HepG2 (cell line): ENCODE measurements at regions not wholly inside any gene's neighbourhood (a gene's known extent, or its start where the extent isn't known, plus 50 kb on each side); places are given as distances from the start of the nearest gene placed in this dataset.

Experiments
- ATAC-seq: fragments of 200-7000 bp; cut with Tn5 transposase; 3 replicates; pipeline ENCODE4 v1.9.1; 2020; ENCODE audit warnings: mild to moderate bottlenecking, moderate library complexity
- BruUV-seq: library from RNA; stranded (reverse); fragments of 400-500 nt; replicated peaks from 2 replicates; lab custom pipeline; 2021; lab: Mats Ljungman, UMichigan
- CTCF ChIA-PET: fragments of 300-600 bp; formaldehyde crosslinking; extraction: SDS; loops from one replicate; lab custom pipeline; 2021; ENCODE audit warnings: low total read pairs, inconsistent platforms, low intra/inter-chr PET ratio; lab: Yijun Ruan, JAX
- POLR2A ChIA-PET: fragments of 350-600 bp; sonication (Branson Sonifier 250); formaldehyde crosslinking; loops from one replicate; lab custom pipeline; 2020; ENCODE audit warnings: antibody characterized with exemption, inconsistent platforms; lab: Yijun Ruan, JAX
- DNase-seq: peaks from one replicate; pipeline ENCODE4 v3.0.0-alpha.2; 2015; ENCODE audit warnings: low spot score
- FAIRE-seq: peaks from 3 replicates; lab custom pipeline; 2011; peaks lifted over from hg19 to GRCh38; lab: Jason Lieb, UNC
- H2AFZ ChIP-seq: one replicate; pipeline ENCODE4 v1.6.1; 2011; ENCODE audit warnings: low read length, inconsistent platforms
- H3K27ac ChIP-seq: fragments of 300-600 bp; 3 replicates; pipeline ENCODE4 v1.8.0; 2011; ENCODE audit warnings: mixed run types, mild to moderate bottlenecking, mixed read lengths, low read length, inconsistent platforms; ENCODE audit not compliant: insufficient read depth; ENCODE audit errors: extremely low read length
- H3K27me3 ChIP-seq, 2 experiments: fragments of 200-600 bp in 1 of 2; 2 replicates in 1 of 2; 3 replicates in 1 of 2; pipeline versions ENCODE4 v1.6.0 to v1.8.0; 2011; ENCODE audit warnings: low read length in 2 of 2, mild to moderate bottlenecking in 2 of 2, moderate library complexity in 2 of 2, inconsistent platforms in 1 of 2; ENCODE audit not compliant: insufficient read depth in 2 of 2, control insufficient read depth in 1 of 2
- H3K36me3 ChIP-seq, 2 experiments: fragments of 200-600 bp in 1 of 2; replicated peaks in 1 of 2; 2 replicates in 1 of 2; 3 replicates in 1 of 2; pipeline versions ENCODE4 v1.5.1 to v1.8.0; 2011; ENCODE audit warnings: low read length in 2 of 2, inconsistent platforms in 1 of 2; ENCODE audit not compliant: insufficient read depth in 2 of 2, control insufficient read depth in 1 of 2
- H3K4me1 ChIP-seq: 2 replicates; pipeline ENCODE4 v1.5.1; 2012; ENCODE audit warnings: low read length, inconsistent platforms; ENCODE audit not compliant: insufficient read depth
- H3K4me2 ChIP-seq: 2 replicates; pipeline ENCODE4 v1.6.0; 2011; ENCODE audit warnings: low read depth, low read length, inconsistent platforms
- H3K4me3 ChIP-seq, 3 experiments: fragments of 200-600 bp in 1 of 3; sonication (generic), shearing (Covaris generic) in 1 of 3; replicated peaks in 1 of 3; 2 replicates each; pipeline ENCODE4 v1.5.1; 2011 to 2016; ENCODE audit warnings: low read length in 3 of 3, inconsistent platforms in 2 of 3, low read depth in 2 of 3, mild to moderate bottlenecking in 2 of 3, control low read depth in 1 of 3, mixed read lengths in 1 of 3; ENCODE audit not compliant: insufficient read depth in 1 of 3
- H3K79me2 ChIP-seq: one replicate; pipeline ENCODE4 v1.6.1; 2011; ENCODE audit warnings: low read length, inconsistent platforms; ENCODE audit not compliant: insufficient read depth
- H3K9ac ChIP-seq: 2 replicates; pipeline ENCODE4 v1.6.0; 2011; ENCODE audit warnings: mild to moderate bottlenecking, low read depth, low read length, inconsistent platforms; ENCODE audit not compliant: insufficient read depth
- H3K9me3 ChIP-seq: 2 replicates; pipeline ENCODE4 v1.5.1; 2012; ENCODE audit warnings: mild to moderate bottlenecking, low read length
- H4K20me1 ChIP-seq: 2 replicates; pipeline ENCODE4 v1.6.0; 2011; ENCODE audit warnings: inconsistent platforms, mild to moderate bottlenecking, low read length, moderate library complexity; ENCODE audit not compliant: insufficient read depth
- AGO2 ChIP-seq: fragments of 200-400 bp; formaldehyde crosslinking; optimal IDR thresholded peaks from 2 replicates; pipeline ENCODE3; 2017; ENCODE audit warnings: mild to moderate bottlenecking, low read depth, low read length, moderate library complexity
- DNMT1 ChIP-seq: sonication (generic); formaldehyde crosslinking; IDR thresholded peaks from 2 replicates; pipeline ENCODE4 v1.5.1; 2020; ENCODE audit warnings: mild to moderate bottlenecking, missing genetic modification reagents
- ERF ChIP-seq: IDR thresholded peaks from 2 replicates; pipeline ENCODE4 v1.6.1; 2018; ENCODE audit warnings: missing biosample characterization, missing genetic modification reagents
- FLYWCH1 ChIP-seq: sonication (generic); formaldehyde crosslinking; IDR thresholded peaks from 2 replicates; pipeline ENCODE4 v1.8.1; 2023; ENCODE audit warnings: mild to moderate bottlenecking, missing genetic modification reagents
- FOXM1 ChIP-seq: sonication (generic); formaldehyde crosslinking; IDR thresholded peaks from 2 replicates; pipeline ENCODE4 v1.5.0; 2020; ENCODE audit warnings: missing genetic modification reagents
- NAIF1 ChIP-seq: sonication (generic); formaldehyde crosslinking; IDR thresholded peaks from 2 replicates; pipeline ENCODE4 v1.5.0; 2020; ENCODE audit warnings: mild to moderate bottlenecking, missing genetic modification reagents, borderline replicate concordance
- SP4 ChIP-seq: sonication (generic); formaldehyde crosslinking; IDR thresholded peaks from 2 replicates; pipeline ENCODE4 v1.8.1; 2023; ENCODE audit warnings: mild to moderate bottlenecking, missing genetic modification reagents
- TAF15 ChIP-seq: fragments of 200-400 bp; formaldehyde crosslinking; IDR thresholded peaks from one replicate; pipeline ENCODE4 v1.6.1; 2018; ENCODE audit warnings: mild to moderate bottlenecking, low read depth, low read length; ENCODE audit not compliant: poor library complexity, severe bottlenecking
- ZFP41 ChIP-seq: sonication (generic); formaldehyde crosslinking; IDR thresholded peaks from 2 replicates; pipeline ENCODE4 v1.4.0; 2020; ENCODE audit warnings: mild to moderate bottlenecking, missing genetic modification reagents, borderline replicate concordance
- ZNF496 ChIP-seq: sonication (generic); formaldehyde crosslinking; IDR thresholded peaks from 2 replicates; pipeline ENCODE4 v1.8.1; 2023; ENCODE audit warnings: mild to moderate bottlenecking, moderate library complexity, missing genetic modification reagents; ENCODE audit not compliant: insufficient replicate concordance
- ZNF772 ChIP-seq: sonication (generic); formaldehyde crosslinking; IDR thresholded peaks from 2 replicates; pipeline ENCODE4 v1.5.0; 2020; ENCODE audit warnings: mild to moderate bottlenecking, missing genetic modification reagents
- ZSCAN31 ChIP-seq: sonication (generic); formaldehyde crosslinking; IDR thresholded peaks from 2 replicates; pipeline ENCODE4 v1.5.0; 2020; ENCODE audit warnings: low read depth, mild to moderate bottlenecking, missing genetic modification reagents
- WGBS: methylation state at CpG from one replicate; pipeline ENCODE4 v1.1.6; 2017; ENCODE audit warnings: low lambda C conversion rate; 5-methylcytosine and 5-hydroxymethylcytosine counted together
- in situ Hi-C: cut with HindIII; loops from 2 replicates; pipeline ENCODE4 v1.10.0; 2017; ENCODE audit warnings: low pct_unique_long_range_greater_than_20kb; ENCODE audit not compliant: extremely low pct_ligation_motif_present
- intact Hi-C: fragments of 100-400 bp; cut with micrococcal nuclease; formaldehyde crosslinking; loops from one replicate; pipeline ENCODE4 v1.10.0; 2022; ENCODE audit not compliant: unreplicated experiment
- TF ChIP-seq, protein P1 (sequence below): sonication (generic); formaldehyde crosslinking; IDR thresholded peaks from 2 replicates; pipeline ENCODE4 v1.4.0; 2020; ENCODE audit warnings: missing genetic modification reagents
- TF ChIP-seq, protein P2 (sequence below): sonication (generic); formaldehyde crosslinking; IDR thresholded peaks from 2 replicates; pipeline ENCODE4 v1.5.0; 2020; ENCODE audit warnings: missing genetic modification reagents
- TF ChIP-seq, protein P3 (sequence below): sonication (generic); formaldehyde crosslinking; IDR thresholded peaks from 2 replicates; pipeline ENCODE4 v1.4.0; 2020; ENCODE audit warnings: missing genetic modification reagents
- TF ChIP-seq, protein P4 (sequence below): IDR thresholded peaks from 2 replicates; pipeline ENCODE4 v1.6.1; 2016; ENCODE audit warnings: missing biosample characterization, missing genetic modification reagents, low read depth

DNA sequence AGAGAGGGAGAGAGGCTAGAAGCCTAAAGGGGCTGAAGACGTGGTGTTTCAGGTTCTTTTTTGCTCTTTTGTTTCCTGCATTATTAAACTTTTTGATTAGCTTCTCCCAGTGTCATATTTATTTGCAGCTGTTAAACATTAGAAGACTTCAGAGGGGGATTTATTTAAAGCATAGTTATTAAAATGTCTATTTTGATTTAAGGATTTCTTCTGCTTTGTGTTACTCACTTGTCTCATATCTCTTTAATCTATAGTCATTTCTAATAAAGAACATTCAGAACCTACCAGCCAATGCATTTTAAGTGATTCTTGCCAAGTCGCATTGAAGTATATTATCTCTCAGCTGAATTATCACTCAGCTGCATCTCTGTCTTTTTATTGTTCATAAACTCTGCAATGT is 152.0 kb upstream of the DYRK2 start:
- ChIA-PET POLR2A (no interaction called here), CTCF (no interaction called here)
- H3K4me3 ChIP-seq: no peak overlapping the region
- FAIRE-seq (no peak), ATAC-seq (no peak), DNase-seq (no peak)
- no peak overlapping the region for H3K4me2 ChIP-seq
- H3K79me2 ChIP-seq: no peaks in the 10 kb centered on the region
- H4K20me1 ChIP-seq: no peaks in the 10 kb centered on the region
- intact Hi-C loops (no loop called here), in situ Hi-C loops (no loop called here)
- H3K9me3 ChIP-seq: peaks cover 8% of the 10 kb centered on the region; the same call in 1 of the 2 replicates
- H3K9ac ChIP-seq: no peak overlapping the region
- H3K27me3 ChIP-seq: no peaks in the 10 kb centered on the region
- H2AFZ ChIP-seq: no peak overlapping the region
- BruUV-seq: no TSS peak
- no peaks in the 10 kb centered on the region for H3K4me1 ChIP-seq
- no peak overlapping the region for H3K27ac ChIP-seq
- WGBS: 5% methylated on average over 2 of the region's 2 CpGs
- H3K36me3 ChIP-seq: no peaks in the 10 kb centered on the region
- TF ChIP-seq FLYWCH1 (CRISPR knock-in tag): no peak
- TF ChIP-seq ZFP41 (CRISPR knock-in tag): no peak
- no peak for TF ChIP-seq FOXM1 (CRISPR knock-in tag)
- no peak for TF ChIP-seq ZNF496 (CRISPR knock-in tag)
- TF ChIP-seq, protein P1, sequence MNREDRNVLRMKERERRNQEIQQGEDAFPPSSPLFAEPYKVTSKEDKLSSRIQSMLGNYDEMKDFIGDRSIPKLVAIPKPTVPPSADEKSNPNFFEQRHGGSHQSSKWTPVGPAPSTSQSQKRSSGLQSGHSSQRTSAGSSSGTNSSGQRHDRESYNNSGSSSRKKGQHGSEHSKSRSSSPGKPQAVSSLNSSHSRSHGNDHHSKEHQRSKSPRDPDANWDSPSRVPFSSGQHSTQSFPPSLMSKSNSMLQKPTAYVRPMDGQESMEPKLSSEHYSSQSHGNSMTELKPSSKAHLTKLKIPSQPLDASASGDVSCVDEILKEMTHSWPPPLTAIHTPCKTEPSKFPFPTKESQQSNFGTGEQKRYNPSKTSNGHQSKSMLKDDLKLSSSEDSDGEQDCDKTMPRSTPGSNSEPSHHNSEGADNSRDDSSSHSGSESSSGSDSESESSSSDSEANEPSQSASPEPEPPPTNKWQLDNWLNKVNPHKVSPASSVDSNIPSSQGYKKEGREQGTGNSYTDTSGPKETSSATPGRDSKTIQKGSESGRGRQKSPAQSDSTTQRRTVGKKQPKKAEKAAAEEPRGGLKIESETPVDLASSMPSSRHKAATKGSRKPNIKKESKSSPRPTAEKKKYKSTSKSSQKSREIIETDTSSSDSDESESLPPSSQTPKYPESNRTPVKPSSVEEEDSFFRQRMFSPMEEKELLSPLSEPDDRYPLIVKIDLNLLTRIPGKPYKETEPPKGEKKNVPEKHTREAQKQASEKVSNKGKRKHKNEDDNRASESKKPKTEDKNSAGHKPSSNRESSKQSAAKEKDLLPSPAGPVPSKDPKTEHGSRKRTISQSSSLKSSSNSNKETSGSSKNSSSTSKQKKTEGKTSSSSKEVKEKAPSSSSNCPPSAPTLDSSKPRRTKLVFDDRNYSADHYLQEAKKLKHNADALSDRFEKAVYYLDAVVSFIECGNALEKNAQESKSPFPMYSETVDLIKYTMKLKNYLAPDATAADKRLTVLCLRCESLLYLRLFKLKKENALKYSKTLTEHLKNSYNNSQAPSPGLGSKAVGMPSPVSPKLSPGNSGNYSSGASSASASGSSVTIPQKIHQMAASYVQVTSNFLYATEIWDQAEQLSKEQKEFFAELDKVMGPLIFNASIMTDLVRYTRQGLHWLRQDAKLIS (CRISPR knock-in tag): no peak
- no peak for TF ChIP-seq SP4 (CRISPR knock-in tag)
- TF ChIP-seq, protein P2, sequence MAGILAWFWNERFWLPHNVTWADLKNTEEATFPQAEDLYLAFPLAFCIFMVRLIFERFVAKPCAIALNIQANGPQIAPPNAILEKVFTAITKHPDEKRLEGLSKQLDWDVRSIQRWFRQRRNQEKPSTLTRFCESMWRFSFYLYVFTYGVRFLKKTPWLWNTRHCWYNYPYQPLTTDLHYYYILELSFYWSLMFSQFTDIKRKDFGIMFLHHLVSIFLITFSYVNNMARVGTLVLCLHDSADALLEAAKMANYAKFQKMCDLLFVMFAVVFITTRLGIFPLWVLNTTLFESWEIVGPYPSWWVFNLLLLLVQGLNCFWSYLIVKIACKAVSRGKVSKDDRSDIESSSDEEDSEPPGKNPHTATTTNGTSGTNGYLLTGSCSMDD (CRISPR knock-in tag): no peak
- TF ChIP-seq TAF15: no peak
- no peak for TF ChIP-seq ERF (CRISPR knock-in tag)
- TF ChIP-seq ZNF772 (CRISPR knock-in tag): no peak
- TF ChIP-seq, protein P3, sequence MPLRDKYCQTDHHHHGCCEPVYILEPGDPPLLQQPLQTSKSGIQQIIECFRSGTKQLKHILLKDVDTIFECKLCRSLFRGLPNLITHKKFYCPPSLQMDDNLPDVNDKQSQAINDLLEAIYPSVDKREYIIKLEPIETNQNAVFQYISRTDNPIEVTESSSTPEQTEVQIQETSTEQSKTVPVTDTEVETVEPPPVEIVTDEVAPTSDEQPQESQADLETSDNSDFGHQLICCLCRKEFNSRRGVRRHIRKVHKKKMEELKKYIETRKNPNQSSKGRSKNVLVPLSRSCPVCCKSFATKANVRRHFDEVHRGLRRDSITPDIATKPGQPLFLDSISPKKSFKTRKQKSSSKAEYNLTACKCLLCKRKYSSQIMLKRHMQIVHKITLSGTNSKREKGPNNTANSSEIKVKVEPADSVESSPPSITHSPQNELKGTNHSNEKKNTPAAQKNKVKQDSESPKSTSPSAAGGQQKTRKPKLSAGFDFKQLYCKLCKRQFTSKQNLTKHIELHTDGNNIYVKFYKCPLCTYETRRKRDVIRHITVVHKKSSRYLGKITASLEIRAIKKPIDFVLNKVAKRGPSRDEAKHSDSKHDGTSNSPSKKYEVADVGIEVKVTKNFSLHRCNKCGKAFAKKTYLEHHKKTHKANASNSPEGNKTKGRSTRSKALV (CRISPR knock-in tag): no peak
- TF ChIP-seq, protein P4, sequence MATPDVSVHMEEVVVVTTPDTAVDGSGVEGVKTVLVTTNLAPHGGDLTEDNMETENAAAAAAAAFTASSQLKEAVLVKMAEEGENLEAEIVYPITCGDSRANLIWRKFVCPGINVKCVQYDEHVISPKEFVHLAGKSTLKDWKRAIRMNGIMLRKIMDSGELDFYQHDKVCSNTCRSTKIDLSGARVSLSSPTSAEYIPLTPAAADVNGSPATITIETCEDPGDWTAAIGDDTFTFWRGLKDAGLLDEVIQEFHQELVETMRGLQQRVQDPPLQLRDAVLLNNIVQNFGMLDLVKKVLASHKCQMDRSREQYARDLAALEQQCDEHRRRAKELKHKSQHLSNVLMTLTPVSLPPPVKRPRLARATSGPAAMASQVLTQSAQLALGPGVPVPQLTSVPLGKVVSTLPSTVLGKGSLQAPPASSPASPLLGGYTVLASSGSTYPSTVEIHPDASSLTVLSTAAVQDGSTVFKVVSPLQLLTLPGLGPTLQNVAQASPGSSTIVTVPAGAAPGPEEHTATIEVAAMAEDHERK: no peak
- TF ChIP-seq AGO2: no peak
- TF ChIP-seq DNMT1: no peak
- TF ChIP-seq ZSCAN31 (CRISPR knock-in tag): no peak
- TF ChIP-seq NAIF1: no peak
